ENCODE measurements at regions not wholly inside any gene's neighbourhood (a gene's known extent, or its start where the extent isn't known, plus 50 kb on each side); places are given as distances from the start of the nearest gene placed in this dataset.
A peak's percentile ranks its signal among the peaks of the same experiment; 100 is the strongest.

- POLR2A ChIA-PET = no interaction called here
- H3K4me3 Mint-ChIP-seq (ENCODE audit: unreplicated experiment) = no peak overlapping the region
- no TSS peak for BruUV-seq (replicated peaks)
These were observed 205.3 kb upstream of the SYT4 start for GRCh38 chr18:43482600-43482999.

DNA sequence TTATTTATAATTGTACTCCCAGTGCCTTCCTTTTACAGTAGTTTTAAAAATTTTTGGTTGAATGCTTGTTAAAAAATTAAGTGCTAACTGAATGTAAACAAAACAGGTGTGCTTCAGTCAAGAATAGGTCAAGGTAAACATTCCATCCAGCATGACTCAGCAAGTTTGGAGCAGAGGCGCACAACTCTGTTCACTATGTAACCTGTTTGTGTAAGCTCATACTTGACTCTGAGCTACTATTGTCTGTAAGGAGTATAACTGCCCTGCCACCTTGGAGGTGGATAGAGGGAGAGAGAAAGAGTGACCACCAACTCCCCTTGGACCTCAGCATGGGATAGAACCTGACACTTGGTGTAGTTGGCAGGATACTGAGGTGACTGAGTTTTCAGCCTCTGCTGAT, 207.4 kb upstream of the SYT4 start:
- H3K4me3 Mint-ChIP-seq (ENCODE audit: unreplicated experiment) = no peak overlapping the region
- H3K4me1 Mint-ChIP-seq (ENCODE audit: insufficient read depth, unreplicated experiment) = no peaks in the 10 kb centered on the region
- ChIA-PET CTCF (interaction anchor here (0.5 kb wide), 1 partner anchor 96 kb away, joined by 3 read pairs; no protein-coding TSS in a partner anchor), POLR2A (no interaction called here)
- no peak for TF ChIP-seq CTCF (IDR thresholded peaks at IDR 0.05; ENCODE audit: unreplicated experiment)
- H3K27me3 Mint-ChIP-seq (ENCODE audit: insufficient read depth, unreplicated experiment) = peaks cover 10% of the 10 kb centered on the region
- no peaks in the 10 kb centered on the region for H3K36me3 Mint-ChIP-seq (ENCODE audit: insufficient read depth, unreplicated experiment)
- peak; percentile 17 for DNase-seq (ENCODE audit: unreplicated experiment)
- no peaks in the 10 kb centered on the region for H3K9me3 Mint-ChIP-seq (ENCODE audit: unreplicated experiment)
- no TSS peak for BruUV-seq (replicated peaks)
- intact Hi-C loops (cut with micrococcal nuclease) = no loop called here
- no peak overlapping the region for H3K27ac Mint-ChIP-seq (ENCODE audit: low read depth, unreplicated experiment)

More at GRCh38 chr18:43482600-43482999, 205.3 kb upstream of the SYT4 start:
- Mint-ChIP-seq H3K27ac (ENCODE audit: low read depth, unreplicated experiment) (no peak overlapping the region), H3K4me1 (ENCODE audit: insufficient read depth, unreplicated experiment) (no peaks in the 10 kb centered on the region), H3K9me3 (ENCODE audit: unreplicated experiment) (no peaks in the 10 kb centered on the region), H3K27me3 (ENCODE audit: insufficient read depth, unreplicated experiment) (peaks cover 12% of the 10 kb centered on the region), H3K36me3 (ENCODE audit: insufficient read depth, unreplicated experiment) (no peaks in the 10 kb centered on the region)
- no peak for TF ChIP-seq CTCF (IDR thresholded peaks at IDR 0.05; ENCODE audit: unreplicated experiment)
- intact Hi-C loops (cut with micrococcal nuclease) = no loop called here
- CTCF ChIA-PET = interaction anchor here (0.6 kb wide), 1 partner anchor 39 kb away, joined by 3 read pairs; no protein-coding TSS in a partner anchor
- DNase-seq (ENCODE audit: unreplicated experiment) = no peak

DNA sequence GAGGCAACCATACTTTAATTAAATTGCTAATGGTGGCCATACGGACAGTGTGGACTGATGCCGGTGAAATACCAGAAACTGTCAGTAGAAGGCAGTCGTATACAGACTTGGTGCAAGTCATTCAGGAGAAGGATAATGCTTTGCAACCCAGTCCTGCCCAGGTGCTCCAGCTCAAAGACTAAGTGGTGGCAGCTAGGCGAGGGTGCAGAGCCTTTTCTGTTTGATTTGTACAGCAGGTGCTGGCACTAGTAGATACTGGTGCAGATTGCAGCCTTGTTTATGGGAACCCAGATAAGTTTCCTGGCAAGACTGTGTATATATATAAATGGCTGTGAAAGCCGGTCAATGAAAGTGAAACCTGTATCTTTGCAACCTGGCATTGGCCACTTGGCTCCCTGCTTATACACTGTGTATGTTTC, 208.3 kb upstream of the SYT4 start:
- H3K27me3 Mint-ChIP-seq (ENCODE audit: insufficient read depth, unreplicated experiment) = peaks cover 11% of the 10 kb centered on the region
- H3K4me1 Mint-ChIP-seq (ENCODE audit: insufficient read depth, unreplicated experiment) = no peaks in the 10 kb centered on the region
- intact Hi-C loops (cut with micrococcal nuclease) = no loop called here
- no peak for TF ChIP-seq CTCF (IDR thresholded peaks at IDR 0.05; ENCODE audit: unreplicated experiment)
- ChIA-PET POLR2A (no interaction called here), CTCF (no interaction called here)
- DNase-seq (ENCODE audit: unreplicated experiment) = no peak
- H3K36me3 Mint-ChIP-seq (ENCODE audit: insufficient read depth, unreplicated experiment) = no peaks in the 10 kb centered on the region
- no peak overlapping the region for H3K4me3 Mint-ChIP-seq (ENCODE audit: unreplicated experiment)
- BruUV-seq (replicated peaks) = no TSS peak
- no peaks in the 10 kb centered on the region for H3K9me3 Mint-ChIP-seq (ENCODE audit: unreplicated experiment)
- H3K27ac Mint-ChIP-seq (ENCODE audit: low read depth, unreplicated experiment) = no peak overlapping the region

- no TSS peak for BruUV-seq (replicated peaks)
- no peak for TF ChIP-seq CTCF (IDR thresholded peaks at IDR 0.05; ENCODE audit: unreplicated experiment)
- DNase-seq (ENCODE audit: unreplicated experiment) = peak; percentile 68
These were observed 209.2 kb upstream of the SYT4 start for GRCh38 chr18:43486462-43486861.

More at GRCh38 chr18:43486462-43486861, 209.2 kb upstream of the SYT4 start:
- intact Hi-C loops (cut with micrococcal nuclease) = no loop called here
- no peaks in the 10 kb centered on the region for H3K36me3 Mint-ChIP-seq (ENCODE audit: insufficient read depth, unreplicated experiment)
- no peak overlapping the region for H3K4me3 Mint-ChIP-seq (ENCODE audit: unreplicated experiment)
- H3K4me1 Mint-ChIP-seq (ENCODE audit: insufficient read depth, unreplicated experiment) = no peaks in the 10 kb centered on the region
- ChIA-PET POLR2A (no interaction called here), CTCF (no interaction called here)
- H3K9me3 Mint-ChIP-seq (ENCODE audit: unreplicated experiment) = no peaks in the 10 kb centered on the region
- no peak overlapping the region for H3K27ac Mint-ChIP-seq (ENCODE audit: low read depth, unreplicated experiment)
- H3K27me3 Mint-ChIP-seq (ENCODE audit: insufficient read depth, unreplicated experiment) = peaks cover 11% of the 10 kb centered on the region
